Activated naive CD8-positive, alpha-beta T cell treated with anti-CD3 and anti-CD28 coated beads, Interleukin-2, amount 10 ng/mL, durations not matched to agents 7 days and 5 days (primary cell): ENCODE measurements at regions not wholly inside any gene's neighbourhood (a gene's known extent, or its start where the extent isn't known, plus 50 kb on each side); places are given as distances from the start of the nearest gene placed in this dataset.
"Not testable (repeated sequence)": the region's sequence is repeated elsewhere in the genome, so short reads cannot be mapped to it uniquely, and the experiment has no call there.

Source experiments
- ATAC-seq: fragments of 150-1000 bp; cut with Tn5 transposase; one replicate; pipeline ENCODE4 v1.10.0; 2021; ENCODE audit warnings: low read depth, moderate library complexity
- POLR2A ChIA-PET: fragments of 350-600 bp; sonication (Branson Sonifier 250); formaldehyde crosslinking; loops from one replicate; lab custom pipeline; 2021; ENCODE audit warnings: antibody characterized with exemption; lab: Charles Lee
- DNase-seq: peaks from one replicate; pipeline ENCODE4 v3.0.0; 2021
- H3K27ac Mint-ChIP-seq: one replicate; pipeline ENCODE4 v1.8.0; 2022; ENCODE audit warnings: mild to moderate bottlenecking, mixed read lengths
- H3K27me3 Mint-ChIP-seq: one replicate; pipeline ENCODE4 v1.8.0; 2022; ENCODE audit warnings: mild to moderate bottlenecking, moderate library complexity, mixed read lengths
- H3K36me3 Mint-ChIP-seq: one replicate; pipeline ENCODE4 v1.8.0; 2021; ENCODE audit warnings: mild to moderate bottlenecking, mixed read lengths
- H3K4me1 Mint-ChIP-seq: one replicate; pipeline ENCODE4 v1.8.0; 2021; ENCODE audit warnings: mixed read lengths
- H3K4me3 Mint-ChIP-seq: one replicate; pipeline ENCODE4 v1.8.0; 2022; ENCODE audit warnings: mild to moderate bottlenecking, moderate library complexity, mixed read lengths
- H3K9me3 Mint-ChIP-seq: one replicate; pipeline ENCODE4 v1.8.0; 2021; ENCODE audit warnings: mixed read lengths

GRCh38 chr6:92273694-92274093 lies 1145.7 kb downstream of the EPHA7 start:
- H3K27ac Mint-ChIP-seq: no peak overlapping the region
- H3K4me1 Mint-ChIP-seq: no peaks in the 10 kb centered on the region
- H3K36me3 Mint-ChIP-seq: no peaks in the 10 kb centered on the region
- DNase-seq: no peak
- POLR2A ChIA-PET: no interaction called here
- no peak overlapping the region for H3K4me3 Mint-ChIP-seq
- peaks cover 1% of the 10 kb centered on the region for H3K9me3 Mint-ChIP-seq
- no peaks in the 10 kb centered on the region for H3K27me3 Mint-ChIP-seq
- ATAC-seq: no peak

- no peaks in the 10 kb centered on the region for H3K4me1 Mint-ChIP-seq
- ATAC-seq: no peak
Measured at GRCh38 chr6:92271091-92271490, 1148.3 kb downstream of the EPHA7 start.

DNA sequence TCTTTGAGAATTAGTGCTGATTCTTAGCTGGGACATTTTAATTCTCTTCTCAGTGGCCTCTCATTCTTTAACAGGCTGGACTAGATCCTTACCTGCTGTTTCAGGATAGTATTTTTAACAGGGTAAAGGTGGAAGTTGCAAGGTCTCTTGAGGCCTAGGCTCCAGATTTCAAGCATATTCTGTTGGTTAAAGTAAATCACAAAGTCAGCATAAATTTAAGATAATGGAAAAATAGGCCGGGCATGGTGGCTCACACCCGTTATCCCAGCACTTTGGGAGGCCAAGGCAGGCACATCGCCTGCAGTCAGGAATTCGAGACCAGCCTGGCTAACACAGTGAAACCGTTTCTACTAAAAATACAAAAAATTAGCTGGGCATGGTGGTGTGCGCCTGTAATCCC lies 1149.0 kb downstream of the EPHA7 start:
- Mint-ChIP-seq H3K4me1 (no peaks in the 10 kb centered on the region), H3K27ac (no peak overlapping the region), H3K9me3 (peaks cover 1% of the 10 kb centered on the region), H3K4me3 (no peak overlapping the region), H3K36me3 (no peaks in the 10 kb centered on the region), H3K27me3 (no peaks in the 10 kb centered on the region)
- DNase-seq (no peak), ATAC-seq (no peak)
- POLR2A ChIA-PET: no interaction called here

More at GRCh38 chr6:92271091-92271490, 1148.3 kb downstream of the EPHA7 start:
- no peak overlapping the region for H3K27ac Mint-ChIP-seq
- H3K9me3 Mint-ChIP-seq: peaks cover 1% of the 10 kb centered on the region
- POLR2A ChIA-PET: no interaction called here
- H3K36me3 Mint-ChIP-seq: no peaks in the 10 kb centered on the region
- no peak for DNase-seq
- H3K4me3 Mint-ChIP-seq: no peak overlapping the region
- no peaks in the 10 kb centered on the region for H3K27me3 Mint-ChIP-seq

- Mint-ChIP-seq H3K27ac (no peak overlapping the region), H3K4me1 (no peaks in the 10 kb centered on the region), H3K27me3 (no peaks in the 10 kb centered on the region), H3K9me3 (peaks cover 1% of the 10 kb centered on the region), H3K36me3 (no peaks in the 10 kb centered on the region), H3K4me3 (no peak overlapping the region)
- ATAC-seq: no peak
- POLR2A ChIA-PET: no interaction called here
- no peak for DNase-seq
Measured at GRCh38 chr6:92267335-92267734, 1152.0 kb downstream of the EPHA7 start.

- Mint-ChIP-seq H3K27me3 (no peaks in the 10 kb centered on the region), H3K27ac (no peak overlapping the region)
Measured at GRCh38 chr6:92263864-92264263, 1155.5 kb downstream of the EPHA7 start.

GRCh38 chr6:92259171-92259570 lies 1160.2 kb downstream of the EPHA7 start:
- POLR2A ChIA-PET: no interaction called here
- H3K27me3 Mint-ChIP-seq: no peaks in the 10 kb centered on the region
- H3K9me3 Mint-ChIP-seq: peaks cover 2% of the 10 kb centered on the region
- H3K27ac Mint-ChIP-seq: no peak overlapping the region
- no peaks in the 10 kb centered on the region for H3K4me1 Mint-ChIP-seq
- no peaks in the 10 kb centered on the region for H3K36me3 Mint-ChIP-seq
- no peak for DNase-seq
- H3K4me3 Mint-ChIP-seq: no peak overlapping the region
- no peak for ATAC-seq

More at GRCh38 chr6:92263864-92264263, 1155.5 kb downstream of the EPHA7 start:
- POLR2A ChIA-PET: no interaction called here
- H3K4me1 Mint-ChIP-seq: no peaks in the 10 kb centered on the region
- H3K4me3 Mint-ChIP-seq: no peak overlapping the region
- DNase-seq: no peak
- H3K36me3 Mint-ChIP-seq: no peaks in the 10 kb centered on the region
- H3K9me3 Mint-ChIP-seq: peaks cover 2% of the 10 kb centered on the region
- ATAC-seq: no peak

DNA sequence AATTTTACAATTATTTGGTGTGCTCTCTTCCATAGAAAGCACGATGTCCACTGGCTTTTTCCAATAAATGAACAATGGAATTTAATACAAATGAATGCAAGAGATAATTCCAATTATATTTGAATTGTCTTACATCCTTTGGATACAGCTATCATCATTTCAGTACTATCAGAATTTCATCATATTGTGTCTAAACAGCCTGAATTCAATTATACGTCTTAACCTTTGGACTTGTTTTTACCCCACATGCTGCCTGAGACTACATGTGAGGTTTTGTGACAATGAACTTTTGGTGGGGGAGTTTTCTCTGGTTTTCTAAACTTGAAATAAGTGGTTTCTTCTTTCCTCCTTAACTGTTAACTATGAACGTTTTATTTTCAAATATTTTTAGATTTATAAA lies 1176.0 kb downstream of the EPHA7 start:
- no peak for DNase-seq
- H3K27ac Mint-ChIP-seq: no peak overlapping the region
- ATAC-seq: no peak
- no peaks in the 10 kb centered on the region for H3K27me3 Mint-ChIP-seq
- no peak overlapping the region for H3K4me3 Mint-ChIP-seq
- POLR2A ChIA-PET: no interaction called here
- no peaks in the 10 kb centered on the region for H3K36me3 Mint-ChIP-seq
- no peaks in the 10 kb centered on the region for H3K4me1 Mint-ChIP-seq
- no peaks in the 10 kb centered on the region for H3K9me3 Mint-ChIP-seq

GRCh38 chr6:92231171-92231701 lies 1188.1 kb downstream of the EPHA7 start:
- Mint-ChIP-seq H3K4me1 (no peaks in the 10 kb centered on the region), H3K4me3 (no peak overlapping the region), H3K9me3 (peaks cover 2% of the 10 kb centered on the region), H3K36me3 (no peaks in the 10 kb centered on the region), H3K27ac (no peak overlapping the region), H3K27me3 (no peaks in the 10 kb centered on the region)
- POLR2A ChIA-PET: no interaction called here
- ATAC-seq (no peak), DNase-seq (no peak)

DNA sequence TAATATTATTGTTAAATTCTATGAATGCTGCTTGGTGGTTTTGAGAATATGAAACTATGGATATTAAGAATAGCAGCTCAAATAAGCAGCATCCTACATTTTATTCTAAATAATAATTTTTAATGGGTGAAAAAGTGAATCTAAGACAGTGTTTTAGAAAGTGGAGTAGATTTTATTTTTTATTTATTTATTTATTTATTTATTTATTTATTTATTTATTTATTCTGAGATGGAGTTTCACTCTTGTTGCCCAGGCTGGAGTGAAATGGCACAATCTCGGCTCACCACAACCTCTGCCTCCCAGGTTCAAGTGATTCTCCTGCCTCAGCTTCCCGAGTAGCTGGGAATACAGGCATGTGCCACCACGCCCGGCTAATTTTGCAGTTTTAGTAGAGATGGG lies 1199.4 kb downstream of the EPHA7 start:
- H3K27ac Mint-ChIP-seq, POLR2A ChIA-PET, H3K9me3 Mint-ChIP-seq, ATAC-seq, H3K4me1 Mint-ChIP-seq, H3K36me3 Mint-ChIP-seq, H3K27me3 Mint-ChIP-seq, DNase-seq, H3K4me3 Mint-ChIP-seq: not testable (repeated sequence)

DNA sequence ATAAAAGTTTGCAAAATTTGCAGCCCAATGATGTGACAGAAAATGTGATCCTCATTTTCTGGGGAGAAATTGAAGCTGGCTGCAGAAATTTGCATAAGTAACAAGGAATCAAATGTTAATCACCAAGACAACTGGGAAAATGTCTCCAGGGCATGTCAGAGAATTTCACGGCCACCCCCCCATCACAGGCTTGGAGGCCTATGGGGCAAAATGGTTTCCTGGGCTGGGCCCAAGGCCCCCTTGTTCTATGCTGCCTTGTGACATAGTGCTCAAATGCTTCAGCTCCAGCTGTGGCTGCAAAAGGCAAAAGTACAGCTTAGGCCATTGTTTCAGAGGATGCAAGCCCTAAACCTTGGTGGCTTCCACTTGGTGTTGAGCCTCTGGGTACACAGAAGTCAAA lies 1202.6 kb downstream of the EPHA7 start:
- no peak overlapping the region for H3K4me3 Mint-ChIP-seq
- no peak for DNase-seq
- H3K27ac Mint-ChIP-seq: no peak overlapping the region
- ATAC-seq: no peak
- peaks cover 8% of the 10 kb centered on the region for H3K9me3 Mint-ChIP-seq
- no peaks in the 10 kb centered on the region for H3K4me1 Mint-ChIP-seq
- no peaks in the 10 kb centered on the region for H3K36me3 Mint-ChIP-seq
- H3K27me3 Mint-ChIP-seq: no peaks in the 10 kb centered on the region
- POLR2A ChIA-PET: no interaction called here

GRCh38 chr6:92201618-92202017 lies 1217.7 kb downstream of the EPHA7 start:
- ATAC-seq: no peak
- Mint-ChIP-seq H3K4me3 (no peak overlapping the region), H3K27ac (no peak overlapping the region), H3K27me3 (no peaks in the 10 kb centered on the region), H3K9me3 (peaks cover 6% of the 10 kb centered on the region), H3K36me3 (no peaks in the 10 kb centered on the region), H3K4me1 (no peaks in the 10 kb centered on the region)
- POLR2A ChIA-PET: no interaction called here
- DNase-seq: no peak

DNA sequence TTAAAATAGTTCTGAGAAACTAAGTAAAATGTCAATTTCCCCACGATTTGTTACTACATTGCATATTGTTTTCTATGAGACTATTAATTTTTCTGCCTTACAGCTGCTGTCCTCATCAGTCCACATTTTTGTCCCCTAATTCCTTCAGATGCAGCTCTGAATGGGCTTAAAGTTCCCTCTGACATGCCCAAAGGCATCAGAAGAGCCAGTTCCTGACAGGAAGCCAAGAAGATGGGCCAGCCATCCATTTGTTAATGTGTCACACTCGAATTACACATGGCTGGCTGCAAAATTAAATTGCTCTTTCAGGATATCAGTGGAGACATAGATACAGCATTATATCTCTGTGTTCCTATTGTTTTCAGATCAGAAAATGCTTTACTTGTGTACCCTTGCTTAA lies 1223.0 kb downstream of the EPHA7 start:
- Mint-ChIP-seq H3K4me1 (no peaks in the 10 kb centered on the region), H3K4me3 (no peak overlapping the region)

GRCh38 chr6:92195796-92196195 lies 1223.6 kb downstream of the EPHA7 start:
- Mint-ChIP-seq H3K4me3 (no peak overlapping the region), H3K36me3 (no peaks in the 10 kb centered on the region), H3K9me3 (peaks cover 7% of the 10 kb centered on the region), H3K27me3 (no peaks in the 10 kb centered on the region), H3K27ac (no peak overlapping the region), H3K4me1 (no peaks in the 10 kb centered on the region)
- DNase-seq (no peak), ATAC-seq (no peak)
- POLR2A ChIA-PET: no interaction called here

More for the DNA sequence above, 1223.0 kb downstream of the EPHA7 start:
- peaks cover 6% of the 10 kb centered on the region for H3K9me3 Mint-ChIP-seq
- no peak for DNase-seq
- POLR2A ChIA-PET: no interaction called here
- H3K27ac Mint-ChIP-seq: no peak overlapping the region
- no peak for ATAC-seq
- no peaks in the 10 kb centered on the region for H3K27me3 Mint-ChIP-seq
- H3K36me3 Mint-ChIP-seq: no peaks in the 10 kb centered on the region

DNA sequence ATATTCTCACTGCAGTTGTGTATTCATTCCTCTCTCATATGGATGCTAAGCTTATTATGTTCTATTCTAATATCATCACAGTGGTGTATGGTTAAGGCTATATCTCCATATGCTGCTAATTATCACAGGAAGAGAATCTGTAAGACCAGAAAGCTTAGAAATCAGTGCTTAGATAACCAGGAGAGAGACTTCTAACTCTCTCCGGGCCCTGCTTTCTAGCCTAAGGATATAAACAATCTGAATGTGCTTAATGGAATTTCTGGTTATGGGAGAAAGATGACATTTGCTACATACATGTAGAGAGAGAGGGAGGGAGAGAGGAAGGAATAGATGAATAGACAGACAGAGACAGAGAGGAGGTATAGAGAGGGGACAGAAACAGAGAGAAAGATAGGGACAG lies 1231.3 kb downstream of the EPHA7 start:
- POLR2A ChIA-PET: no interaction called here
- Mint-ChIP-seq H3K27me3 (no peaks in the 10 kb centered on the region), H3K36me3 (no peaks in the 10 kb centered on the region)

GRCh38 chr6:92184933-92185332 lies 1234.4 kb downstream of the EPHA7 start:
- Mint-ChIP-seq H3K4me3 (no peak overlapping the region), H3K9me3 (no peaks in the 10 kb centered on the region), H3K27me3 (no peaks in the 10 kb centered on the region), H3K36me3 (no peaks in the 10 kb centered on the region), H3K4me1 (no peaks in the 10 kb centered on the region), H3K27ac (no peak overlapping the region)
- POLR2A ChIA-PET: no interaction called here
- no peak for DNase-seq
- no peak for ATAC-seq

More for the DNA sequence above, 1231.3 kb downstream of the EPHA7 start:
- no peaks in the 10 kb centered on the region for H3K4me1 Mint-ChIP-seq
- no peak overlapping the region for H3K4me3 Mint-ChIP-seq
- ATAC-seq (no peak), DNase-seq (no peak)
- no peak overlapping the region for H3K27ac Mint-ChIP-seq
- H3K9me3 Mint-ChIP-seq: peaks cover 1% of the 10 kb centered on the region
